ENCODE measurements at regions not wholly inside any gene's neighbourhood (a gene's known extent, or its start where the extent isn't known, plus 50 kb on each side); places are given as distances from the start of the nearest gene placed in this dataset.

DNA sequence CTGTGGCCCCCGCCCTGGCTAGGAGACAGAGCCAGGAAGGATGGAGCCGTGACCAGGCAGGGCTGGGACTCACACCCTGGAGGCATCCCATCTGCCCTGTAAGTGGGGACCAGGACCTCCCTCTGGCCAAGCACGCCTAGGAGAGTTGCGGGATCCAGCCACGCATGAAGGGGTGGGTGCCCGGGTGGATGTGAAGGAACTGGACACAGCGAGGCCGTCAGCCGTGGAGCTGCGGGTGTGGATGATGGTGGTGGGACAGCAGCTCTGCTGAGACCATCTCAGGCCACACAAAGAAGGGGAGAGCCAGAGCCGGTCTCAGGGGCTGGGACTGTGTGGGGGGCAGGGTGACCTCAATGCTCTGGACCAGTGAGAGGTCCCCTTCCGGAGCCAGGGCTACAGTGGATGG is 746.4 kb downstream of the BRD1 start:
- TF ChIP-seq, protein P1, sequence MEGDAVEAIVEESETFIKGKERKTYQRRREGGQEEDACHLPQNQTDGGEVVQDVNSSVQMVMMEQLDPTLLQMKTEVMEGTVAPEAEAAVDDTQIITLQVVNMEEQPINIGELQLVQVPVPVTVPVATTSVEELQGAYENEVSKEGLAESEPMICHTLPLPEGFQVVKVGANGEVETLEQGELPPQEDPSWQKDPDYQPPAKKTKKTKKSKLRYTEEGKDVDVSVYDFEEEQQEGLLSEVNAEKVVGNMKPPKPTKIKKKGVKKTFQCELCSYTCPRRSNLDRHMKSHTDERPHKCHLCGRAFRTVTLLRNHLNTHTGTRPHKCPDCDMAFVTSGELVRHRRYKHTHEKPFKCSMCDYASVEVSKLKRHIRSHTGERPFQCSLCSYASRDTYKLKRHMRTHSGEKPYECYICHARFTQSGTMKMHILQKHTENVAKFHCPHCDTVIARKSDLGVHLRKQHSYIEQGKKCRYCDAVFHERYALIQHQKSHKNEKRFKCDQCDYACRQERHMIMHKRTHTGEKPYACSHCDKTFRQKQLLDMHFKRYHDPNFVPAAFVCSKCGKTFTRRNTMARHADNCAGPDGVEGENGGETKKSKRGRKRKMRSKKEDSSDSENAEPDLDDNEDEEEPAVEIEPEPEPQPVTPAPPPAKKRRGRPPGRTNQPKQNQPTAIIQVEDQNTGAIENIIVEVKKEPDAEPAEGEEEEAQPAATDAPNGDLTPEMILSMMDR (IDR thresholded peaks at IDR 0.05), result no peak
- TF ChIP-seq, protein P2, sequence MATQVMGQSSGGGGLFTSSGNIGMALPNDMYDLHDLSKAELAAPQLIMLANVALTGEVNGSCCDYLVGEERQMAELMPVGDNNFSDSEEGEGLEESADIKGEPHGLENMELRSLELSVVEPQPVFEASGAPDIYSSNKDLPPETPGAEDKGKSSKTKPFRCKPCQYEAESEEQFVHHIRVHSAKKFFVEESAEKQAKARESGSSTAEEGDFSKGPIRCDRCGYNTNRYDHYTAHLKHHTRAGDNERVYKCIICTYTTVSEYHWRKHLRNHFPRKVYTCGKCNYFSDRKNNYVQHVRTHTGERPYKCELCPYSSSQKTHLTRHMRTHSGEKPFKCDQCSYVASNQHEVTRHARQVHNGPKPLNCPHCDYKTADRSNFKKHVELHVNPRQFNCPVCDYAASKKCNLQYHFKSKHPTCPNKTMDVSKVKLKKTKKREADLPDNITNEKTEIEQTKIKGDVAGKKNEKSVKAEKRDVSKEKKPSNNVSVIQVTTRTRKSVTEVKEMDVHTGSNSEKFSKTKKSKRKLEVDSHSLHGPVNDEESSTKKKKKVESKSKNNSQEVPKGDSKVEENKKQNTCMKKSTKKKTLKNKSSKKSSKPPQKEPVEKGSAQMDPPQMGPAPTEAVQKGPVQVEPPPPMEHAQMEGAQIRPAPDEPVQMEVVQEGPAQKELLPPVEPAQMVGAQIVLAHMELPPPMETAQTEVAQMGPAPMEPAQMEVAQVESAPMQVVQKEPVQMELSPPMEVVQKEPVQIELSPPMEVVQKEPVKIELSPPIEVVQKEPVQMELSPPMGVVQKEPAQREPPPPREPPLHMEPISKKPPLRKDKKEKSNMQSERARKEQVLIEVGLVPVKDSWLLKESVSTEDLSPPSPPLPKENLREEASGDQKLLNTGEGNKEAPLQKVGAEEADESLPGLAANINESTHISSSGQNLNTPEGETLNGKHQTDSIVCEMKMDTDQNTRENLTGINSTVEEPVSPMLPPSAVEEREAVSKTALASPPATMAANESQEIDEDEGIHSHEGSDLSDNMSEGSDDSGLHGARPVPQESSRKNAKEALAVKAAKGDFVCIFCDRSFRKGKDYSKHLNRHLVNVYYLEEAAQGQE (IDR thresholded peaks at IDR 0.05; ENCODE audit: insufficient read depth in 1 of 2, low read depth in 2 of 2, low read length in 1 of 2), result no peak
- TF ChIP-seq SIN3A (IDR thresholded peaks at IDR 0.05; ENCODE audit: borderline replicate concordance, insufficient read depth, low read depth, low read length) (no peak), TCF7L2 (IDR thresholded peaks at IDR 0.05; ENCODE audit: low read depth, low read length) (no peak), POLR2AphosphoS5 (IDR thresholded peaks at IDR 0.05; ENCODE audit: low read depth, low read length) (no peak)
- DNase-seq (ENCODE audit: low read depth, low spot score) (no peak), ATAC-seq (no peak)
- no peak overlapping the region for H3K27ac ChIP-seq (ENCODE audit: low read length)
- no peaks in the 10 kb centered on the region for H3K9me3 ChIP-seq (ENCODE audit: control insufficient read depth, insufficient read depth, low read depth, low read length)
- H3K4me1 ChIP-seq (ENCODE audit: control insufficient read depth, insufficient read depth, low read length), result no peaks in the 10 kb centered on the region
- intact Hi-C loops (cut with micrococcal nuclease; ENCODE audit: unreplicated experiment), result no loop called here
- no peaks in the 10 kb centered on the region; the same call in 1 of the 2 replicates for H3K27me3 ChIP-seq (ENCODE audit: control insufficient read depth, insufficient read depth, low read length)
- H3K4me3 ChIP-seq (ENCODE audit: low read depth in 2 of 2, low read length in 2 of 2), result no peak overlapping the region
- CTCF ChIA-PET, result no interaction called here
- in situ Hi-C loops (cut with HindIII; ENCODE audit: low pct_unique_long_range_greater_than_20kb, low sequenced_read_pairs), result no loop called here
- H3K36me3 ChIP-seq (ENCODE audit: control insufficient read depth, insufficient read depth, low read length), result no peaks in the 10 kb centered on the region
- no TSS peak for BruUV-seq (replicated peaks)
- POLR2A ChIA-PET, result no interaction called here

DNA sequence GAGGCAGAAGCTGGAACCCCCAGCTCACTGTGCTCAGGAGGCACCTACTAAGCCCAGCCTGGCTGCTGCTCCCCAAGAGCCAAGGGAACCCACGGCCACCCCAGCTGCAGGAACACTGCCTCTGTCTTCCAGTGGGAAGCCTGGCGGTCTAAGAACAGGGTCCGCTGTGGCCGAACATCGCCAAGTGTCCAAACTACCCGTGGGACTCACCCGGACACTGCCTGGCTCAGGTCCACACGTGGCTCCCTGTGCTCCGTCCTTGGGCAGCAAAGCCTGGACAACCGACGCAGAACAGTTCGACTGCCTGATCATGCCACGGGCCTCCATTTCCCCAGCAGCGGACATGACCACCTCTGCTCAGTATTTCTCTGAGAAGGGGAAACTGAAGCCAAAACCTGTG is 747.0 kb downstream of the BRD1 start:
- no peaks in the 10 kb centered on the region for H3K4me1 ChIP-seq (ENCODE audit: control insufficient read depth, insufficient read depth, low read length)
- no peaks in the 10 kb centered on the region for H3K36me3 ChIP-seq (ENCODE audit: control insufficient read depth, insufficient read depth, low read length)
- no peak for ATAC-seq
- CTCF ChIA-PET, result no interaction called here
- in situ Hi-C loops (cut with HindIII; ENCODE audit: low pct_unique_long_range_greater_than_20kb, low sequenced_read_pairs), result no loop called here
- no peak overlapping the region for H3K27ac ChIP-seq (ENCODE audit: low read length)
- H3K27me3 ChIP-seq (ENCODE audit: control insufficient read depth, insufficient read depth, low read length), result no peaks in the 10 kb centered on the region; the same call in 1 of the 2 replicates
- no peaks in the 10 kb centered on the region for H3K9me3 ChIP-seq (ENCODE audit: control insufficient read depth, insufficient read depth, low read depth, low read length)
- BruUV-seq (replicated peaks), result no TSS peak
- TF ChIP-seq POLR2AphosphoS5 (IDR thresholded peaks at IDR 0.05; ENCODE audit: low read depth, low read length) (no peak), TCF7L2 (IDR thresholded peaks at IDR 0.05; ENCODE audit: low read depth, low read length) (no peak)
- intact Hi-C loops (cut with micrococcal nuclease; ENCODE audit: unreplicated experiment), result no loop called here
- no peak overlapping the region for H3K4me3 ChIP-seq (ENCODE audit: low read depth in 2 of 2, low read length in 2 of 2)
- DNase-seq (ENCODE audit: low read depth, low spot score), result no peak
- POLR2A ChIA-PET, result no interaction called here

DNA sequence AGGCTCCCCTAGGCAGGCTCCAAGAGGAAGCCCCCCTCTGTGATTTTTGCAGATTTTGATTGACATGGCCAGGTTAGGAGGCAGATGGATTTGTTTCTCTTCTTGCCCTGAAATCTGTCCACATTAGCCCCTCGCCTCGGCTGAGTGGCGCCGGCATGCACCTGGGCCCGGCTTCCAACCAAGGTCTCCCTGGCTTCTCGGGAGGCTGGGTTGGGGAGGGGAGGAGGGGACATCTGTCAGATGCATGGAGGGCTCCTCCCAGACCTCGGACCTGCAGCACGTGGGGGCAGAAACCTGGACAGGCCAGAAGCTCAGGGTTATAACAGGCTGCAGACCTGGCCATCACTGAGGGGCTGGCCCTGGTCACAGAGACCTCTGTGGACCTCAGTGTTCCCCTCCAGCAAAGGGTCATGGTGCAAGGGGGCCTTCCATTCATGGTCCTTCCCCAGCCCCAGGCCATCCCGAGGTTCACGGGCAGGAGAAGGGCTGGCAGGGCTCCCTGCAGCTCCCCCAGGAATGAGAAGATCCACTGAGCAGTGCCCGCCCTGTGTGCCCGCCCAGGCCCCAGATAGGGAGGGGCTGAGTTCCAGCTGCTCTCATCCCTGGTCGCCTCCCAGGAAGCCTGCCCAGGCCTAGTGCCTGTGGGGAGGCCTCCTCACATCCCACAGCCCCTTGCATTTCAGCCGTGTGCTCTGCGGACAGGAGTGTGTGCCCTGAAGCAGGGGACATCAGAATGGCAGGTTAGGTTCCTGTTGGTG is 747.8 kb downstream of the BRD1 start:
- H3K9me3 ChIP-seq (ENCODE audit: control insufficient read depth, insufficient read depth, low read depth, low read length), result no peaks in the 10 kb centered on the region
- POLR2A ChIA-PET, result no interaction called here
- no peaks in the 10 kb centered on the region; the same call in 1 of the 2 replicates for H3K27me3 ChIP-seq (ENCODE audit: control insufficient read depth, insufficient read depth, low read length)
- CTCF ChIA-PET, result no interaction called here
- no peak overlapping the region for H3K4me3 ChIP-seq (ENCODE audit: low read depth in 2 of 2, low read length in 2 of 2)
- no peak overlapping the region for H3K27ac ChIP-seq (ENCODE audit: low read length)
- in situ Hi-C loops (cut with HindIII; ENCODE audit: low pct_unique_long_range_greater_than_20kb, low sequenced_read_pairs) (no loop called here), intact Hi-C loops (cut with micrococcal nuclease; ENCODE audit: unreplicated experiment) (no loop called here)
- DNase-seq (ENCODE audit: low read depth, low spot score) (no peak), ATAC-seq (no peak)
- no TSS peak for BruUV-seq (replicated peaks)
- TF ChIP-seq, protein P2 (IDR thresholded peaks at IDR 0.05; ENCODE audit: insufficient read depth in 1 of 2, low read depth in 2 of 2, low read length in 1 of 2), result no peak
- TF ChIP-seq POLR2AphosphoS5 (IDR thresholded peaks at IDR 0.05; ENCODE audit: low read depth, low read length) (no peak), TCF7L2 (IDR thresholded peaks at IDR 0.05; ENCODE audit: low read depth, low read length) (no peak), SIN3A (IDR thresholded peaks at IDR 0.05; ENCODE audit: borderline replicate concordance, insufficient read depth, low read depth, low read length) (no peak)
- TF ChIP-seq, protein P1 (IDR thresholded peaks at IDR 0.05), result no peak
- H3K36me3 ChIP-seq (ENCODE audit: control insufficient read depth, insufficient read depth, low read length), result no peaks in the 10 kb centered on the region
- H3K4me1 ChIP-seq (ENCODE audit: control insufficient read depth, insufficient read depth, low read length), result no peaks in the 10 kb centered on the region

Data from Panc1 (cell line).